Fibroblast of the conjunctiva (primary cell): ENCODE measurements at regions not wholly inside any gene's neighbourhood (a gene's known extent, or its start where the extent isn't known, plus 50 kb on each side); places are given as distances from the start of the nearest gene placed in this dataset.

Source experiments
- DNase-seq: peaks from one replicate; pipeline ENCODE4 v3.0.0-alpha.2; 2010; ENCODE audit warnings: low read depth

GRCh38 chr20:43799741-43800140, 72.9 kb upstream of the GTSF1L start:
- no peak for DNase-seq

- no peak for DNase-seq
Measured at GRCh38 chr20:43799150-43799711, 72.4 kb upstream of the GTSF1L start.

GRCh38 chr20:43798291-43799149, 71.7 kb upstream of the GTSF1L start:
- no peak for DNase-seq

- DNase-seq: no peak
Measured at GRCh38 chr20:43794326-43794725, 67.5 kb upstream of the GTSF1L start.

GRCh38 chr20:43789593-43789992, 62.8 kb upstream of the GTSF1L start:
- DNase-seq: no peak

- no peak for DNase-seq
Measured at GRCh38 chr20:43787937-43788336, 61.1 kb upstream of the GTSF1L start.

GRCh38 chr20:43786885-43787284, 60.1 kb upstream of the GTSF1L start:
- DNase-seq: no peak

- no peak for DNase-seq
Measured at GRCh38 chr20:43781215-43781614, 54.4 kb upstream of the GTSF1L start.

GRCh38 chr20:43778375-43778774, 51.6 kb upstream of the GTSF1L start:
- no peak for DNase-seq

GRCh38 chr20:43776691-43777090, 49.9 kb upstream of the GTSF1L start:
- no peak for DNase-seq
